Fibroblast of lung (primary cell): ENCODE measurements at regions not wholly inside any gene's neighbourhood (a gene's known extent, or its start where the extent isn't known, plus 50 kb on each side); places are given as distances from the start of the nearest gene placed in this dataset.

Experiments
- EZH2 ChIP-seq: IDR thresholded peaks from 2 replicates; pipeline ENCODE4 v1.5.1; 2012; ENCODE audit warnings: low read length, control low read depth, mild to moderate bottlenecking; ENCODE audit errors: missing control alignments
- TF ChIP-seq, protein P1 (sequence below), 2 donors: IDR thresholded peaks in 1 of 2; conservative IDR thresholded peaks in 1 of 2; 1 replicate in 1 of 2; 2 replicates in 1 of 2; pipeline ENCODE4 v1.5.1; 2011 to 2012; ENCODE audit warnings: low read length in 2 of 2, control low read depth in 1 of 2, inconsistent platforms in 1 of 2, low read depth in 1 of 2, mild to moderate bottlenecking in 1 of 2

DNA sequence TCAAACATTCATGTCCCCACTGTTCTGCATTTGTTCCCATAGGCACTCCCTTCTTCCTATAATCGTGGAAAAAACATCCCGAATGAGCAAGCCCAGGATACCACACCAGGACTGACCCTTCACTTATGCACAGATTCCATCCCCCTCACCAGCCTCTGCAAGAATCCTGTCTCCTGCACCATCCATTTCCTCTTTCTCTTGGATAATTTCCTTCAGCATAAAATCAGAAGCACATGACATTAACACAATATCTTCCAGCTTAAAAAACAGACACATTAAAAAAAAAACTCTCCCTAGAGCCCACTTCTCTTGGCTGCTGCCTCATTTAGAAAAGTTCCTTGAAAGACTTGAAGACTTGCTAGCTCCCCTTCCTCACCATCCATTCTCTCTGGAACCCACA lies 120.9 kb upstream of the CPSF6 start:
- TF ChIP-seq, protein P1, sequence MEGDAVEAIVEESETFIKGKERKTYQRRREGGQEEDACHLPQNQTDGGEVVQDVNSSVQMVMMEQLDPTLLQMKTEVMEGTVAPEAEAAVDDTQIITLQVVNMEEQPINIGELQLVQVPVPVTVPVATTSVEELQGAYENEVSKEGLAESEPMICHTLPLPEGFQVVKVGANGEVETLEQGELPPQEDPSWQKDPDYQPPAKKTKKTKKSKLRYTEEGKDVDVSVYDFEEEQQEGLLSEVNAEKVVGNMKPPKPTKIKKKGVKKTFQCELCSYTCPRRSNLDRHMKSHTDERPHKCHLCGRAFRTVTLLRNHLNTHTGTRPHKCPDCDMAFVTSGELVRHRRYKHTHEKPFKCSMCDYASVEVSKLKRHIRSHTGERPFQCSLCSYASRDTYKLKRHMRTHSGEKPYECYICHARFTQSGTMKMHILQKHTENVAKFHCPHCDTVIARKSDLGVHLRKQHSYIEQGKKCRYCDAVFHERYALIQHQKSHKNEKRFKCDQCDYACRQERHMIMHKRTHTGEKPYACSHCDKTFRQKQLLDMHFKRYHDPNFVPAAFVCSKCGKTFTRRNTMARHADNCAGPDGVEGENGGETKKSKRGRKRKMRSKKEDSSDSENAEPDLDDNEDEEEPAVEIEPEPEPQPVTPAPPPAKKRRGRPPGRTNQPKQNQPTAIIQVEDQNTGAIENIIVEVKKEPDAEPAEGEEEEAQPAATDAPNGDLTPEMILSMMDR (conservative IDR thresholded peaks at IDR 0.05 in 1 of 2, IDR thresholded peaks at IDR 0.05 in 1 of 2; ENCODE audit: low read depth in 1 of 2, low read length in 2 of 2): no peak
- no peak for TF ChIP-seq EZH2
